Thoracic aorta (tissue), 2 donors: ENCODE measurements at regions not wholly inside any gene's neighbourhood (a gene's known extent, or its start where the extent isn't known, plus 50 kb on each side); places are given as distances from the start of the nearest gene placed in this dataset.

Experiments
- ATAC-seq: fragments of 150-250 bp; one replicate; pipeline ENCODE4 v1.8.0; 2017; ENCODE audit warnings: low read depth; ENCODE audit not compliant: insufficient number of reproducible peaks, low FRiP score
- DNase-seq: peaks from one replicate; pipeline ENCODE4 v3.0.0-alpha.2; 2020; ENCODE audit warnings: low spot score
- H3K27ac ChIP-seq, 2 donors: fragments of 200-600 bp; sonication (generic); 1 replicate in 1 of 2; 2 replicates in 1 of 2; pipeline ENCODE4 v1.5.1; 2016; ENCODE audit warnings: mild to moderate bottlenecking in 2 of 2, moderate library complexity in 2 of 2
- H3K27me3 ChIP-seq: fragments of 200-600 bp; sonication (generic); replicated peaks from 2 replicates; pipeline ENCODE4 v1.6.0; 2016; ENCODE audit warnings: mild to moderate bottlenecking; ENCODE audit not compliant: insufficient read depth
- H3K36me3 ChIP-seq: fragments of 200-600 bp; sonication (generic); one replicate; pipeline ENCODE4 v1.5.1; 2016
- H3K4me1 ChIP-seq, 2 donors: fragments of 200-600 bp; sonication (generic); 1 replicate in 1 of 2; 2 replicates in 1 of 2; pipeline versions ENCODE4 v1.5.1 to v1.6.0; 2016; ENCODE audit warnings: low read depth in 2 of 2, mild to moderate bottlenecking in 1 of 2; ENCODE audit not compliant: control insufficient read depth in 1 of 2
- H3K4me3 ChIP-seq: fragments of 200-600 bp; sonication (generic); 2 replicates; pipeline ENCODE4 v1.5.1; 2016; ENCODE audit warnings: mild to moderate bottlenecking
- H3K9me3 ChIP-seq: fragments of 200-600 bp; sonication (generic); 2 replicates; pipeline ENCODE4 v1.5.1; 2016
- TF ChIP-seq, protein P1 (sequence below): fragments of 200-600 bp; sonication (generic); IDR thresholded peaks from one replicate; pipeline ENCODE4 v1.5.1; 2019; ENCODE audit warnings: antibody characterized with exemption

- ATAC-seq (no peak), DNase-seq (no peak)
- Histone ChIP-seq H3K27me3 (no peaks in the 10 kb centered on the region), H3K27ac (no peak overlapping the region), H3K4me1 (no peaks in the 10 kb centered on the region), H3K9me3 (no peaks in the 10 kb centered on the region), H3K36me3 (no peaks in the 10 kb centered on the region), H3K4me3 (no peak overlapping the region)
- TF ChIP-seq, protein P1, sequence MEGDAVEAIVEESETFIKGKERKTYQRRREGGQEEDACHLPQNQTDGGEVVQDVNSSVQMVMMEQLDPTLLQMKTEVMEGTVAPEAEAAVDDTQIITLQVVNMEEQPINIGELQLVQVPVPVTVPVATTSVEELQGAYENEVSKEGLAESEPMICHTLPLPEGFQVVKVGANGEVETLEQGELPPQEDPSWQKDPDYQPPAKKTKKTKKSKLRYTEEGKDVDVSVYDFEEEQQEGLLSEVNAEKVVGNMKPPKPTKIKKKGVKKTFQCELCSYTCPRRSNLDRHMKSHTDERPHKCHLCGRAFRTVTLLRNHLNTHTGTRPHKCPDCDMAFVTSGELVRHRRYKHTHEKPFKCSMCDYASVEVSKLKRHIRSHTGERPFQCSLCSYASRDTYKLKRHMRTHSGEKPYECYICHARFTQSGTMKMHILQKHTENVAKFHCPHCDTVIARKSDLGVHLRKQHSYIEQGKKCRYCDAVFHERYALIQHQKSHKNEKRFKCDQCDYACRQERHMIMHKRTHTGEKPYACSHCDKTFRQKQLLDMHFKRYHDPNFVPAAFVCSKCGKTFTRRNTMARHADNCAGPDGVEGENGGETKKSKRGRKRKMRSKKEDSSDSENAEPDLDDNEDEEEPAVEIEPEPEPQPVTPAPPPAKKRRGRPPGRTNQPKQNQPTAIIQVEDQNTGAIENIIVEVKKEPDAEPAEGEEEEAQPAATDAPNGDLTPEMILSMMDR: no peak
These were observed 913.1 kb downstream of the EFNA5 start for GRCh38 chr5:106757672-106758071.

DNA sequence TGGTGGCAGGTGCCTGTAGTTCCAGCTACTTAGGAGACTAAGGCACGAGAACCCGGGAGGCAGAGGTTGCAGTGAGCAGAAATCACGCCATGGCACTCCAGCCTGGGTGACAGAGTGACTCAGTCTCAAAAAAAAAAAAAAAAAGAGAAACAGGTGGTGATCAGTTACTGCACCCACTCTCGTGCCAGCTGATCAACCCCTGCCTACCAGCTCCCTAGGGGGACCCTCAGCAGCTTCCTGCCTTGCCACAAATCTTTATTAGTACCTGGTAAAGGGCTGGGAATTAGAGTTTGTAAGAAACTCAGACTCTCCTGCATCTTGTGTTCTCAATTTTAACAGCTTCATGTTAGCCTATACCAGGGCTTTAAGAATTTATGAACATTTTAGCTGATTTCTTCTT, 914.9 kb downstream of the EFNA5 start:
- TF ChIP-seq, protein P1: no peak
- DNase-seq (no peak), ATAC-seq (no peak)
- no peak overlapping the region for H3K27ac ChIP-seq
- no peaks in the 10 kb centered on the region for H3K36me3 ChIP-seq
- no peaks in the 10 kb centered on the region for H3K27me3 ChIP-seq
- H3K4me1 ChIP-seq: no peaks in the 10 kb centered on the region
- no peaks in the 10 kb centered on the region for H3K9me3 ChIP-seq
- H3K4me3 ChIP-seq: no peak overlapping the region

- Histone ChIP-seq H3K27me3 (no peaks in the 10 kb centered on the region), H3K9me3 (no peaks in the 10 kb centered on the region), H3K4me1 (no peaks in the 10 kb centered on the region), H3K36me3 (no peaks in the 10 kb centered on the region), H3K27ac (no peak overlapping the region), H3K4me3 (no peak overlapping the region)
- no peak for DNase-seq
- TF ChIP-seq, protein P1: no peak
- no peak for ATAC-seq
These were observed 915.7 kb downstream of the EFNA5 start for GRCh38 chr5:106755066-106755465.

- TF ChIP-seq, protein P1: no peak
- Histone ChIP-seq H3K36me3 (no peaks in the 10 kb centered on the region), H3K4me1 (no peaks in the 10 kb centered on the region), H3K27ac (no peak overlapping the region), H3K4me3 (no peak overlapping the region), H3K27me3 (no peaks in the 10 kb centered on the region), H3K9me3 (no peaks in the 10 kb centered on the region)
- ATAC-seq (no peak), DNase-seq (no peak)
These were observed 920.9 kb downstream of the EFNA5 start for GRCh38 chr5:106749826-106750225.

- Histone ChIP-seq H3K36me3 (no peaks in the 10 kb centered on the region), H3K27me3 (no peaks in the 10 kb centered on the region), H3K4me3 (no peak overlapping the region), H3K27ac (no peak overlapping the region), H3K9me3 (no peaks in the 10 kb centered on the region), H3K4me1 (no peaks in the 10 kb centered on the region)
- ATAC-seq: no peak
- no peak for DNase-seq
- TF ChIP-seq, protein P1: no peak
These were observed 931.6 kb downstream of the EFNA5 start for GRCh38 chr5:106739127-106739526.
